HG03025 (cell line): ENCODE measurements at regions not wholly inside any gene's neighbourhood (a gene's known extent, or its start where the extent isn't known, plus 50 kb on each side); places are given as distances from the start of the nearest gene placed in this dataset.
A peak's percentile ranks its signal among the peaks of the same experiment; 100 is the strongest.
"Not testable (repeated sequence)": the region's sequence is repeated elsewhere in the genome, so short reads cannot be mapped to it uniquely, and the experiment has no call there.

Experiments used
- ATAC-seq: cut with Tn5 transposase; IDR thresholded peaks from one replicate; pipeline ENCODE4 v1.9.1; 2021; ENCODE audit warnings: mild to moderate bottlenecking, moderate library complexity; ENCODE audit not compliant: unreplicated experiment, low FRiP score

DNA sequence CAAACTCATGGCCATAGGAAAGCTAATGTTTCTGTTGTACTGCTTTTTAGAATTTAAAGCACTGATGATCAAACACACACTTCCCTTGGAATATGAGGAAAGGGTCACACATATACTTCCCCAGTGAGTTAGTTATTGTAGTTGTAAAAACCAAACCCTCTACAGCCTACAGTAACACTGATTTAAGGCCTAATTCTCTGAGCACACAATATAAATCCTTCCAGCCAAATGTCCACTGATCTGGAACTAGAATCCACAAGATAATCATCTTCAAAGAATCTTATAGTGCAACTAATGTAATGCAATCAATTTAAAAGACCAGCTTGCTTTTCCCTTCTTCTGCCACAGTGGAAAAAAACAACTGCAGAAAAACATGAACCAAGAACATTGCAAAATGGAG is 219.3 kb downstream of the CAAP1 start:
- ATAC-seq, result no peak

DNA sequence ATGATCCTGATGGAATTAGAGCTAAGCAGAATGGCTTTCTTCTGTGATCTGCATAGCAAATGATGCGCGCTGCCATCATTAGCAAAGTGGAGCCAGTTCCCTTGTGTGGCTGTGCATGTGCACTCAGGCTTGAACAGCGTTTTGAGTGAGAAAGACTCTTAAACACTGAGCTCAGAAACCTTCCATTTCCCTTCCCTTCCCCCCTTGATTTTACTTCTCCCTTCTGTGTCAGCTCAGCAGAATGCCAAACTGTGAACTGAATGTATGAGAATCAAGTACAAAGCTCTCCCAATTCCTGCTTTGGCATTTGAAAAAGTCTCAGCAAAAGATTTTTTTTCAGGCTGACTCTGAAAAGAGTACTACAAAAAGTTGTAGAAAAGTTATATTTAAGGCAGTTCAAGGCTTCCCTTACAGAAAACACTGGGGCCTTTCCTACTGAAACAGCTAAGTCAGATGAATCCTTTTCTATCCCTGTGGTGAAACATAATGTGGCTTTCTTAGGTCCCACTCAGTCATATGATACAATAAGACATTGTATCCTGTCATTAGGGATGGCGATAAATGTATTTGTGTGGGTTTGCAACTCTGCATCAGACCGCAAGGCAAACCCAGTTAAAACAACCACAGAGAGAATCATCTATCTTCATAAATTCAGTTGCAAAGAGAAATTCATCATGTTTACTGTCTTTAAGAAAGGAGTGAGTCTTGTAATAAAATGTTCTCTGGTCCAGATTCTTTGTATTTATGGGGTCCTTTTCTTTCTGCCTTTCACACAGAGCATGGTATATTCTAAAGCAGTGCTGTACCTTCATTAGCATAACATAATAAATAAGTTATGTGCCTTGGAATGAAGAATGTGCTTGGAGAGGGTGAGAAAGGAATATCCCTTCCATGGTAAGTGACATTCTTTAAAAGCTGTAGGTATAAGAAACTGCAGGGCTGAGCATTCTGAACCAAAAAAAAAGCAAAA is 222.6 kb downstream of the CAAP1 start:
- ATAC-seq, result peak; percentile 84

DNA sequence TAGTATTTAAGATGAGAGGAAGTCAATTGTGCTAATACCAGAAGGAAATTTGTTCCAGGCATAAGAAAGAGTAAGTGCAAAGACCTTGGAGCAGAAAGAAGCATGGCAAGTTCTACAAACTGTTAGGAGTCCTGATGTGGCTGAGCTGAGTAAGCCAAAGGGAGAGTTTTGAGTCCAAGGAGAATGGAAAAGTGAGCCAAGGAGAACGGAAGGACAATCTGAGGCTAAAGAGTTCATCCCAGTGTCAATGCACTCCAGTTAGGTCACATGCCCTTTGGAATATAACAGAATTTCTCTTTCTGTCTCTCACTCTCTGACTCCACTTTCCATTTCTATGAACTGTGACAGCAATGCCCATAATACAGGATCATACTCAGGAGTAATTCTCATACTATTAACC is 224.7 kb downstream of the CAAP1 start:
- ATAC-seq, result no peak

DNA sequence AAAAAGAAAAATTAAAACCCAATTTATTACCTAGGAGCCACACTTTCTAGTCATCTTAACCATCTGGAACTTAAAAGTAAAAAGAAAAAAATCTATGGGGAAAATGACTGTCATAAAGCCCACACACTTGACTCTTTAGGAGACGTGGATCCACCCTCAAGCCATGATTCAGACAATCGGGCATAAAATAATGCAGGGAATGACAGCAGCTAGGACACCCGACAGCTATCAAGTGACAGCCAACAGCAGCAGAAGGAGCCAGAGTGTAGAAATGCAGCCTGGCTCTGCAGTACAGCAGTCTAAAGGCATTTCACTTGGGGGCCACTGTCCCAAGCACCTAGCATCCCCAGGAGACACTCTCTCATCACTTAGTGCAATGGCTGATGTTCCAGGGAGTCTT is 226.9 kb downstream of the CAAP1 start:
- no peak for ATAC-seq

DNA sequence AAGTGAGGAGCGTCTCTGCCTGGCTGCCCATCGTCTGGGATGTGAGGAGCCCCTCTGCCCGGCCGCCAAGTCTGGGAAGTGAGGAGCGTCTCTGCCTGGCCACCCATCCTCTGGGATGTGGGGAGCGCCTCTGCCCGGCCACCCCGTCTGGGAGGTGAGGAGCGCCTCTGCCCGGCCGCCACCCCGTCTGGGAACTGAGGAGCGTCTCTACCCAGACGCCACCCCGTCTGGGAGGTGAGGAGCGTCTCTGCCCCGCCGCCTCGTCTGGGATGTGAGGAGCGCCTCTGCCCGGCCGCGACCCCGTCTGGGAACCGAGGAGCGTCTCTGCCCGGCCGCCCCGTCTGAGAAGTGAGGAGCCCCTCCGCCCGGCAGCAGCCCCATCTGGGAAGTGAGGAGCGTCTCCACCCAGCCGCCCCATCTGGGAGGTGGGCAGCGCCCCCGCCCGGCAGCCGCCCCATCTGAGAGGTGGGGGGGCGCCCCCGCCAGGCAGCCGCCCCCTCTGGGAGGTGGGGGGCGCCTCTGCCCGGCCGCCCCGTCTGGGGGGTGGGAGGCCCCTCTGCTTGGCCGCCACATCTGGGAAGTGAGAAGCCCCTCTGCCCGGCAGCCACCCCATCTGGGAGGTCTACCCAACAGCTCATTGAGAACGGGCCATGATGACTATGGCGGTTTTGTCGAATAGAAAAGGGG is 228.4 kb downstream of the CAAP1 start:
- ATAC-seq, result not testable (repeated sequence)

DNA sequence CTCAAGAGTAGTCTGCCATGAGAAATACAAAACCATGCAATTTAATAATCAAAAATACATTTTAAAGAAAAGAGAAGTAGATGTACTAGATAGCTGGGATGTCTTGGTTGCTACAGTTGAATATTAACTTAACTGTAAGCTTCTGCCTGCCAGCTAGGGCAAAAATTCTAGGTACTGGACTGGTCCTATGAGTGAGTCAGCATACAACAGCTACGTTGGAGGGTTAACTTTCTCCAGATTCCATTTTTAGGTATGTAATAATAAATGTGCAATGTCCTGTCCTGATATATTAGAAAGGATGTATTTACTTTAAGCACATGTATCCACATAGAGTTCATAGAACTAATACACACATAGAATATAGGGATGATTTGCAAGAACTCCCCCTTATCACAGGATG is 230.1 kb downstream of the CAAP1 start:
- no peak for ATAC-seq

DNA sequence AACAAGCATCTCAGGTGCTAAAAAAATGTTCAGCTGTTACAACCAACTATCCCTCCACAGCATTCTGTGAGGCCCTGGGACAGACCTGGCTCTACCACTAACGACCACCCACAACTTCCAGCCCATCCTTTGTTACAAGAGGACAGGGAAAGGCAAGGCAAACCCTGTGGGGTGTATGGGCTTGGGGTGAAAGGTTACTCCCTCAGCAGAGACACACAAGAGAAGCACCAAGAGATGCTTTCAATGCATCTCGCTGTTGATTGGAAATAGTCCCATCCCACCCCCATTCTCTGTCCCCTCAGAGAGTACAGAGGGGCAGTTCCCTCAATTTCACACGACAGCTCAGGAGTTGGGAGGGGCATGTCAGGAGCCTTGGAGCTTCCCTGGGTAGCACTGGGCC is 234.1 kb downstream of the CAAP1 start:
- ATAC-seq, result no peak

DNA sequence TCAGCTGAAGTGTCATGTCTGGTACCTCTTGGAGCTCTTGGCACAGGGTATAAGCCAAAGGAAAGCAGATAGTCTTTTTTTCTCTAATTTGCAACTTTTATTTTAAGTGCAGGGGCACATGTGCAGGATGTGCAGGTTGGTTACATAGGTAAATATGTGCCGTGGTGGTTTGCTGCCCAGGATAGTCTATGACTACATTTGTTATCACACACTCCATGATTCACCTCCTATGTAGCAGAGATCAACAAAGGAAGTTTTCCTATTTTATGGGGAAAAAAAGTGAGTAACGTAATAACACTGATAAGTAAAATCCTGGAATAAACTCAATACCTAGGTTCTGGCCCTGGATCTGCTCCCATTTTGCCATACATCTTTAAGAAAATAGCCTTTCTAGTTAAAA is 234.6 kb downstream of the CAAP1 start:
- no peak for ATAC-seq

DNA sequence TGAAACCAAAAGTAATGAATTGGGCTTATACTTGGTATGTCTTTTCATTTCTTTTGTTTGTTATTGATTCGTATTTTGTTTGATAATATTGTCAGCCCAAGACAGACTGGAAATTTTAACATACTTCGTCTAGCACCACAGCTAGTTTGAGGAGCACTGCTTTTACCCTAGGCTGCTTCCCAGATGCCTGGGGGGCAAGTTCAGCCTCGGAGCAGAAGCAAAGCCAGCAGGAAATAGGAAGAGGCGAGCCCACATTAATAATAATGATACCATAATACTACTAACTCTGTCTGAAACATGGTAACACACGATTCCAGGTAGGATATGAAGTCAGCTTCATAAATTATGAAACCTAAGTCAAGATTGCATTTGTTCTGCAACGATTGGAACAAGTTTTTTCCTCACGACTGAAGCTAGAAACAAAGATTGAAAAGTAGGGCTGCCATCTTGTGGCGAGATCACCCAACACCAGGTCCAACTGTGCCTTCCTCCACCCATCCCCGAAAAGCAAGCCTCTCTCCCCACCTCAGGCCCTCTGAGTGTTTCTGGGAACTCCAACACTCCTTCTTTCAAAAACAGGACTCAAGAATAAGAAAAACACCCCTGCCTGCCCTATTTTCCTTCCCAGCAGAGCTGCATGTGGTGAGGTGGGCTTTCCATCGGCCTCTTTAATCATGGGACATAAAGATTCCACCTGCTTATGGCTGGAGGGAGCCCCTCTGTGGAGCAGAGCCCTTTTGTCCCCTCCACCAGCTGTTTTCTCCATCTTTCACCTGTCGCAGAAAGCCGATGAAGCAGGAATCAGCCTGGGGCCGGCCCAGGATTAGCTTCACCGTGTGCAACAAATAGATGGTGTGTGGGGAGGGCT is 236.4 kb downstream of the CAAP1 start:
- no peak for ATAC-seq

DNA sequence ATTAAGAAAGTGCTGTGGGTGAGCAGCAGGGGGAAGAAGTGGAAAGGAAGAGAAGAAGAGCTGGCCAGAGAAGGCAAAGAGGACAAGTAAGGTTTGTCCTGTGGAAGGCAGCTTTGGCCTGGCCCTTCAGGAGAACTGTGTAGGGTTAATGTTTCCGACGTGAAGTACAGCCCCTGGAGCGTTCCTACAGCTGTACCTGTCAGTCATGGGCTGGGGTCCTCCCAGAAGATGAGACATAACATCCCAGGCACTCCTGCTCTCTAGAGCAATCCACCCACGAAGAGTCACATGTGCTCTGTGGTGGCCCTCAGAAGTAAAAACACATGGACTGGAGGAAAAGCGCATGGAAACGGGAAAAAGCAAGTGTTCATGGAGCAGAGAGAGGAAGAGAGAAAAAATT is 237.4 kb downstream of the CAAP1 start:
- no peak for ATAC-seq

DNA sequence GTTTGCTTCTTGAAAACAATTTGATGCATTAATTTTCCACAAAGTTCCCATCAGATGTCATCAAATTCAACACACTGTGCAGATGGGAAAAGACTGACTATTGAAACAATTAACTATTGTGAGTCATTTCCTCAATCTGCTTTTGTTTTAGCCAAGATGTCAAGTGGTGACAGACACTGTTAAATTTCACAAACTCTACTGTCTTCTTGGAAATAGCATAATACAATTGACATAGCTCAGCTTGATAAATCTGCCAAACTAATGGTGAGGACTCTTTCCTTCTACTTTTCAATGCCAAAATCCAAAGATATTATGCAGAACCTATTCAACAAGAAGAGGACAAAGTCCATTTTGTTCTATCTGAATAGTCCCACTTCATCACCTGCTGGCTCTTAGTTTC is 242.3 kb downstream of the CAAP1 start:
- ATAC-seq, result no peak

DNA sequence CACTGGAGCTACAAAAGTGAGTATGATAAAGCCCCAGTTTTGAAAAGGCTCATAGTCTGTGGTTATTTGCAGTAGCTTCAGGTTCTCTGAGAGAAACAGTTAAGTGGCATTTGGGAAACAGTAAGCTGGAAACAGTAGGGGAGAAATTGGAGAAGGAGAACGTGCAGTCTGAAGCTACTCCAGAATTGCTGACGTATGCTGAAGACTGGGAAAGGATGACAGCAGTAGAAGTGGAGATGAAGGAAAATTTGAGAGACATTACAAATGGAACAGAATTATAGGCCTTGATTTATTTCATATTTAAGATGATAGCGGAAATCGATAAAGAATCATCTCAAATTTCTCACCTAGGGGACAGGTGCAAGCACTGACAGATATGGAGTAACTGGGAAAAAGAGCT is 248.8 kb downstream of the CAAP1 start:
- no peak for ATAC-seq

DNA sequence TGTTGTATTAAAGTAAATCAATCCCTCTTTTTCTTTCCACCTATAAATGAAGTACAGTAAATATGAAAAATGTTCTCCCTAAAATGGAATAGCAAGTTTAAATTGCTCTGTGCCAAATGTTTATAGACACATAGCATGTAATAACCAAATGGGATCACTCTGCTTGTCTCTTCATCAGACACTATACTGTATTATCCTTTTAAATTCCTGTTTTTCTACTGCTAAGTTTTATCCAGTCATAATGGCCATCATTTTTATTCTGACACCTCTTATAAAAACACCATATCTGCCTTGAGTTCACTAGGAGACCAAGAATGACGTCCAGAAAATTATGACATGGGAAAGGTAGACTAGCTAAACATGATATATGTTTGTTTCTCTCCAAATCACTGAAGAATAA is 252.8 kb downstream of the CAAP1 start:
- no peak for ATAC-seq

DNA sequence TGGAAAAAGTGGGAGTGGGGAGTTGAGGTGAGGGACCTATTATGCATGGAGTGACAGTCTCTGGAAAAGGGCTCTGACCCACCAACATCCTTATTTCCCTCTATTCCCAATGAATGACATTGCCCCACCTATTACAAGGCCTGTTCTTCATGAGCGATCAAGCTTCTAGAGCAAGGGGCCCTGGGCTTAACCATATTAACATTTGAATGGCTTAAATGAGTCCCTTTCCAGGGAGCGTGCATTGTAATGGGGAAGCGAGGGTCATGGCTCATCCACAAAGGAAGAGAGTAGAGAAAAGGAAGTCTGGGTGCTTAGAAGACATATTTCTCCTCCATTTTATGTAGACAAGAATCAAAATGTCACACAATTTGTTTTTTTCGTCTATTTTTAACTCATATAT is 255.5 kb downstream of the CAAP1 start:
- ATAC-seq, result no peak

DNA sequence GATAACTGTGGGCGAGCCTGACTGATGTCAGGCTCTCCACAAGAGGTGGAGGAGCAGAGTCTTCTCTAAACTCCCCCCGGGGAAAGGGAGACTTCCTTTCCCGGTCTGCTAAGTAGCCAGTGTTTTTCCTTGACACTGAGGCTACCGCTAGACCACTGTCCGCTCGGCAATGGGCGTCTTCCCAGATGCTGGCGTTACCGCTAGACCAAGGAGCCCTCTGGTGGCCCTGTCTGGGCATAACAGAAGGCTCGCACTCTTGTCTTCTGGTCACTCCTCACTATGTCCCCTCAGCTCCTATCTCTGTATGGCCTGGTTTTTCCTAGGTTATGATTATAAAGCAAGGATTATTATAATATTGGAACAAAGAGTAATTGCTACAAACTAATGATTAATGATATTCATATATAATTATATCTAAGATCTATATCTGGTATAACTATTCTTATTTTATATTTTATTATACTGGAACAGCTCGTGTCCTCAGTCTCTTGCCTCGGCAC is 278.7 kb downstream of the CAAP1 start:
- not testable (repeated sequence) for ATAC-seq

DNA sequence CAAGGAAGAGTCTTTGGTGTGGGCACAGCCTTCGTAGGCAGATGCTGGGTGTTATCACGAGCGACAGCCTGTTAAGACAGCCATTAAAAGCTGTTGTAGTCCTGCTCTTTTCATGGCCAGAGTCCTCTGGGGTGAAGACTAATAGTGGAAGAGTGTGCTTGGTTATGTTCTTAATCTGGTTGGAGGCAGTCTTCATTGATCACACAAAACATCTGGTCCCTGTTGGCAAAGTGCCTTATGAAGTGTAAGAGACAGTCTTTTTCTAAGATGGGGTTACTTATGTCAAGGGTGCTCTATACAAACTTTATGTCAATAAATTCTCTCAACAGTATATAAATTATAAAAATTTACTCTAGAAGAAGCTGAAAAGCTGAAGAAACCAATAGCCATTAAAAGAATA is 280.4 kb downstream of the CAAP1 start:
- ATAC-seq, result no peak

DNA sequence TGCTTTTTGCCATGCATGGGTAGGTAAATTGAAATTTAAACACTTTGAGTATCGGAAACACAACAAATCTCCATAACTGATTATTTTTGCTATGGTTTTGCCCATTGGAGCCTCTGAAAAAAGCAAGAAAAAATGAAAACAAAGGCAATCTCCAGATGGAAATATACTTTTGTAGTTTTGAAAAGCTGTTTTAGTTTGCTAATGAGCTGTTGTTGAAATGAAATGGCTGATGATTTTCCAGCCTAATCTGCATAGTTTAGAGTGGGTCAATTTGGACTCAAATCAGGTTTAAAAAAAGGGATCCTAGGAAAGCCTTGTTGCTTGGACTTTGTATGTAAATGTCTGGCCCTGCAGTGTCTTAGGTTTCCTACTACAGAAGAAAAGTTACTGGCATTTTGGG is 285.8 kb downstream of the CAAP1 start:
- ATAC-seq, result no peak

DNA sequence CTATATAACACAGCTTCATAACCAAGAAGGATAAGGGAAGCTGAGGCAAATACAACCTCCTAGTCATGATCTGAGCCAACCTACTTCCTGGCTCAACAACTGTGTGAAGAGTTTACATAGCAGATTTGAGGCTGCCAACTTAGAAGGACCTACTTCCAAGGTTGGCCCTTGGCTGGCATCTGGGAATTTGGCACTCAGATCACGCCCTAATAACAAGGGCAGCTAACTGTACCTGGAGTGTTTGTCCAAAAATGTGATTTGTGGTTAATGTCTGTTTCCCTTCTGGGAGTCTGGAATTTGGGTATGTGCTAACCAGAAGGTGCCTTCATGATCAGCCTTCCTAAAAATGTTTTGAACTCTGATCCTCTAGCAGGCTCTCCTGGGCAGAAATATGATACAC is 287.2 kb downstream of the CAAP1 start:
- no peak for ATAC-seq

DNA sequence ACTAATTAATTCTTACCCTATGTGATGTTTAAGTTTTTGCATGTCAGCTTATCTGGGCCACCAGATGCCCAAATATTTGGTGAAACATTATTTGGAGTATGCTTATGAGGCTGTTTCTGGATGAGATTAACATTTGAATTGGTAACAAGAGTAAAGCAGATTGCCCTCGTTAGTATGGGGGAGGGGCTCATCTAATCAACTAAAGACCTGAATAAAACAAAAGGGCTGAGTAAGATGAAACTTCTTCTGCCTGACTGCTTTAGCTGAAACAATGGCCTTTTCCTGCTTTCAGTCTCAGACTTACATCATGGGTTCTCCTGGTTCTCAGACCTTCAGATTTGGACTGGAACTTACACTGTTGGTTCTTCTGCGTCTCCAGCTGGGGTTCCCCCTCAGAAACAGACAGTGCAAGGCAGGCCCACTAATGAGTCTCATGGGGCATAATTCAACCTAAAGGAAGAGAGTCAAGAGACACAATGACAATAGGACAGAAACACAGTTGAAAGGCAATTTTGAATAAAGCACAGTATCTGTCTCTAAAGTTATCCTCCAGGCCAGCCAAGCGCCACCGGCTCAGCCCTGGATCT is 288.4 kb downstream of the CAAP1 start:
- no peak for ATAC-seq

DNA sequence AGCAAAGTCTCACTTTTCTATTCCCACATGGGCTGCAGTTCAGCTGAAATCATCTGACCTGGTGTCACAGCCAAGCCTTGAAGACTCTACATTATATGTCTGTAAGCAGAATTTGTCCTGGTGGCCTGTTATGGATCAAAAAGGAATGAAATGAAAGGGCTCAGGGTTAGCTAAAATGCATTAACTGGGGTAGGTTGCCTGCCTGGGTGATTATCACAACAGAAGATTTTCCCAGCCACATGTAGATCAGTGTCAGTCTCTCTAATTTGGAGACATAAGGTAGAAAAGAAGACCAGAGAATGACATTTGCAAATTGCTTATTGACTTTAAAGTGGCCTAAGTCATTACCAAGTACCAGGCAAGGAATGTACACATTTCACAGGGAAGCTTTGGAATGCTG is 289.0 kb downstream of the CAAP1 start:
- ATAC-seq, result no peak
